GM19452 (cell line): ENCODE measurements at regions not wholly inside any gene's neighbourhood (a gene's known extent, or its start where the extent isn't known, plus 50 kb on each side); places are given as distances from the start of the nearest gene placed in this dataset.

Experiments
- ATAC-seq: cut with Tn5 transposase; IDR thresholded peaks from one replicate; pipeline ENCODE4 v1.9.1; 2021; ENCODE audit not compliant: unreplicated experiment

GRCh38 chr1:37085393-37085792 lies 51.1 kb upstream of the GRIK3 start:
- no peak for ATAC-seq

GRCh38 chr1:37089750-37090149 lies 55.4 kb upstream of the GRIK3 start:
- ATAC-seq: no peak

- no peak for ATAC-seq
Measured at GRCh38 chr1:37090671-37091070, 56.4 kb upstream of the GRIK3 start.

GRCh38 chr1:37092937-37093336 lies 58.6 kb upstream of the GRIK3 start:
- no peak for ATAC-seq

- ATAC-seq: no peak
Measured at GRCh38 chr1:37094302-37094701, 60.0 kb upstream of the GRIK3 start.

- ATAC-seq: no peak
Measured at GRCh38 chr1:37096523-37096922, 62.2 kb upstream of the GRIK3 start.

GRCh38 chr1:37097731-37098130 lies 63.4 kb upstream of the GRIK3 start:
- ATAC-seq: no peak

- ATAC-seq: no peak
Measured at GRCh38 chr1:37098237-37098636, 63.9 kb upstream of the GRIK3 start.

- no peak for ATAC-seq
Measured at GRCh38 chr1:37100310-37100709, 66.0 kb upstream of the GRIK3 start.

- no peak for ATAC-seq
Measured at GRCh38 chr1:37102656-37103382, 68.5 kb upstream of the GRIK3 start.

GRCh38 chr1:37105911-37106310 lies 71.6 kb upstream of the GRIK3 start:
- ATAC-seq: no peak

- no peak for ATAC-seq
Measured at GRCh38 chr1:37107153-37107907, 73.0 kb upstream of the GRIK3 start.

- ATAC-seq: no peak
Measured at GRCh38 chr1:37108596-37109188, 74.4 kb upstream of the GRIK3 start.

GRCh38 chr1:37112430-37112829 lies 78.1 kb upstream of the GRIK3 start:
- no peak for ATAC-seq

- no peak for ATAC-seq
Measured at GRCh38 chr1:37113285-37113997, 79.1 kb upstream of the GRIK3 start.

GRCh38 chr1:37118790-37119189 lies 84.5 kb upstream of the GRIK3 start:
- no peak for ATAC-seq

- ATAC-seq: no peak
Measured at GRCh38 chr1:37120279-37120678, 86.0 kb upstream of the GRIK3 start.

- ATAC-seq: no peak
Measured at GRCh38 chr1:37123276-37124115, 89.2 kb upstream of the GRIK3 start.

- no peak for ATAC-seq
Measured at GRCh38 chr1:37124501-37124900, 90.2 kb upstream of the GRIK3 start.

- no peak for ATAC-seq
Measured at GRCh38 chr1:37125295-37125694, 91.0 kb upstream of the GRIK3 start.
